GM23338 (cell line): ENCODE measurements at regions not wholly inside any gene's neighbourhood (a gene's known extent, or its start where the extent isn't known, plus 50 kb on each side); places are given as distances from the start of the nearest gene placed in this dataset.

Experiments used
- ATAC-seq: fragments of 200-7000 bp; cut with Tn5 transposase; 3 replicates; pipeline ENCODE4 v1.9.1; 2020
- DNase-seq: peaks from one replicate; pipeline ENCODE4 v3.0.0-alpha.2; 2015; ENCODE audit warnings: low spot score
- H2AFZ ChIP-seq: fragments of 200-600 bp; sonication (generic); 2 replicates; pipeline ENCODE4 v1.8.0; 2016; ENCODE audit warnings: antibody characterized with exemption, mild to moderate bottlenecking, moderate library complexity
- H3F3A ChIP-seq: fragments of 200-600 bp; sonication (generic); replicated peaks from 2 replicates; pipeline ENCODE4 v1.8.0; 2017; ENCODE audit warnings: antibody characterized with exemption, mixed run types, low read depth
- H3K27ac ChIP-seq: fragments of 200-600 bp; sonication (generic); 2 replicates; pipeline ENCODE4 v1.6.1; 2016; ENCODE audit warnings: low read depth
- H3K27me3 ChIP-seq: fragments of 200-600 bp; sonication (generic); 2 replicates; pipeline ENCODE4 v1.8.0; 2016; ENCODE audit warnings: mild to moderate bottlenecking, mixed run types, moderate library complexity; ENCODE audit not compliant: insufficient read depth
- H3K36me3 ChIP-seq: fragments of 200-600 bp; sonication (generic); 2 replicates; pipeline ENCODE4 v1.8.0; 2016; ENCODE audit warnings: mild to moderate bottlenecking; ENCODE audit not compliant: insufficient read depth
- H3K4me1 ChIP-seq: fragments of 200-600 bp; sonication (generic); 2 replicates; pipeline ENCODE4 v1.8.0; 2016; ENCODE audit warnings: mild to moderate bottlenecking, moderate library complexity; ENCODE audit not compliant: insufficient read depth
- H3K4me2 ChIP-seq: fragments of 200-600 bp; sonication (generic); 2 replicates; pipeline ENCODE4 v1.7.1; 2017; ENCODE audit warnings: mixed run types
- H3K4me3 ChIP-seq: fragments of 200-600 bp; sonication (generic); 2 replicates; pipeline ENCODE4 v1.6.1; 2016; ENCODE audit warnings: mixed run types
- H3K79me2 ChIP-seq: fragments of 200-600 bp; sonication (generic); replicated peaks from 2 replicates; pipeline ENCODE4 v1.8.0; 2017; ENCODE audit warnings: mild to moderate bottlenecking; ENCODE audit not compliant: insufficient read depth
- H3K9me2 ChIP-seq: fragments of 200-600 bp; sonication (generic); 2 replicates; pipeline ENCODE4 v1.8.0; 2017; ENCODE audit not compliant: insufficient read depth
- H4K20me1 ChIP-seq: fragments of 200-600 bp; sonication (generic); replicated peaks from 2 replicates; pipeline ENCODE4 v1.8.0; 2017; ENCODE audit warnings: mild to moderate bottlenecking; ENCODE audit not compliant: insufficient read depth
- H3K27ac Mint-ChIP-seq: 2 replicates; pipeline ENCODE4 v1.8.0; 2020; ENCODE audit warnings: inconsistent platforms, mild to moderate bottlenecking, moderate library complexity, mixed read lengths
- H3K27me3 Mint-ChIP-seq: 3 replicates; pipeline ENCODE4 v1.8.0; 2022; ENCODE audit warnings: low read depth, mild to moderate bottlenecking, moderate library complexity, mixed read lengths, inconsistent platforms; ENCODE audit not compliant: insufficient read depth, poor library complexity
- H3K36me3 Mint-ChIP-seq: 3 replicates; pipeline ENCODE4 v1.8.0; 2021; ENCODE audit warnings: low read depth, mild to moderate bottlenecking, inconsistent platforms, moderate library complexity, mixed read lengths
- H3K4me1 Mint-ChIP-seq: 3 replicates; pipeline ENCODE4 v1.8.0; 2020; ENCODE audit warnings: mild to moderate bottlenecking, inconsistent platforms, mixed read lengths
- H3K4me3 Mint-ChIP-seq: 3 replicates; pipeline ENCODE4 v1.8.0; 2021; ENCODE audit warnings: moderate library complexity, mild to moderate bottlenecking, inconsistent platforms, mixed read lengths
- H3K9me3 Mint-ChIP-seq: 3 replicates; pipeline ENCODE4 v1.8.0; 2020; ENCODE audit warnings: moderate library complexity, mild to moderate bottlenecking, inconsistent platforms, mixed read lengths
- CREB1 ChIP-seq: fragments of 250-450 bp; sonication (Bioruptor Pico); IDR thresholded peaks from 2 replicates; pipeline ENCODE4 v1.5.0; 2020; ENCODE audit warnings: low read depth, mild to moderate bottlenecking, moderate library complexity
- CTCF ChIP-seq, 2 experiments: fragments of 200-600 bp in 1 of 2; sonication (generic) in 1 of 2; conservative IDR thresholded peaks; 2 replicates each; pipeline versions ENCODE4 v1.5.1 to v1.6.1; 2016 to 2017; ENCODE audit warnings: antibody characterized with exemption in 2 of 2, low read depth in 2 of 2, mild to moderate bottlenecking in 2 of 2, moderate library complexity in 1 of 2
- ETS1 ChIP-seq: IDR thresholded peaks from 2 replicates; pipeline ENCODE4 v1.6.1; 2016; ENCODE audit warnings: antibody characterized with exemption
- EZH2phosphoT487 ChIP-seq: fragments of 200-600 bp; sonication (generic); IDR thresholded peaks from one replicate; pipeline ENCODE4 v1.8.1; 2018; ENCODE audit warnings: antibody characterized with exemption; ENCODE audit not compliant: unreplicated experiment
- NANOG ChIP-seq: IDR thresholded peaks from 2 replicates; pipeline ENCODE4 v1.6.1; 2016; ENCODE audit warnings: antibody characterized with exemption, borderline replicate concordance
- POLR2AphosphoS5 ChIP-seq: IDR thresholded peaks from 2 replicates; pipeline ENCODE4 v1.6.1; 2016; ENCODE audit warnings: antibody characterized with exemption, low read depth
- STAT1 ChIP-seq: IDR thresholded peaks from one replicate; pipeline ENCODE4 v1.6.1; 2016; ENCODE audit warnings: antibody characterized with exemption; ENCODE audit not compliant: unreplicated experiment
- ZNF114 ChIP-seq: fragments of 250-450 bp; sonication (Bioruptor Pico); IDR thresholded peaks from 2 replicates; pipeline ENCODE4 v1.5.0; 2020; ENCODE audit warnings: mild to moderate bottlenecking, moderate library complexity
- ZNF331 ChIP-seq: fragments of 250-450 bp; sonication (Bioruptor Pico); IDR thresholded peaks from 2 replicates; pipeline ENCODE4 v1.5.0; 2020; ENCODE audit warnings: low read depth, mild to moderate bottlenecking, moderate library complexity
- TF ChIP-seq, protein P1 (sequence below): IDR thresholded peaks from one replicate; pipeline ENCODE4 v1.6.1; 2018; ENCODE audit warnings: antibody characterized with exemption; ENCODE audit not compliant: unreplicated experiment

- Histone ChIP-seq H2AFZ (no peak overlapping the region), H4K20me1 (no peaks in the 10 kb centered on the region), H3K27ac (no peak overlapping the region), H3K27me3 (no peaks in the 10 kb centered on the region), H3K79me2 (no peaks in the 10 kb centered on the region), H3K4me3 (no peak overlapping the region), H3K4me1 (no peaks in the 10 kb centered on the region), H3F3A (no peaks in the 10 kb centered on the region), H3K4me2 (no peak overlapping the region), H3K36me3 (no peaks in the 10 kb centered on the region), H3K9me2 (no peaks in the 10 kb centered on the region)
- no peak for ATAC-seq
- TF ChIP-seq CREB1 (CRISPR knock-in tag) = no peak
- TF ChIP-seq CTCF (conservative IDR thresholded peaks at IDR 0.05; ENCODE audit: low read depth in 2 of 2) = no peak
- TF ChIP-seq ETS1 = no peak
- no peak for TF ChIP-seq STAT1
- no peak for TF ChIP-seq POLR2AphosphoS5
- no peak for TF ChIP-seq NANOG
- Mint-ChIP-seq H3K4me1 (peaks cover 12% of the 10 kb centered on the region; the same call in 2 of the 3 replicates), H3K27me3 (peaks cover 19% of the 10 kb centered on the region), H3K9me3 (no peaks in the 10 kb centered on the region; the same call in 1 of the 3 replicates), H3K4me3 (no peak overlapping the region), H3K36me3 (no peaks in the 10 kb centered on the region), H3K27ac (no peak overlapping the region)
- no peak for DNase-seq
These were observed 298.6 kb downstream of the CDH26 start for GRCh38 chr20:60256811-60257210.

DNA sequence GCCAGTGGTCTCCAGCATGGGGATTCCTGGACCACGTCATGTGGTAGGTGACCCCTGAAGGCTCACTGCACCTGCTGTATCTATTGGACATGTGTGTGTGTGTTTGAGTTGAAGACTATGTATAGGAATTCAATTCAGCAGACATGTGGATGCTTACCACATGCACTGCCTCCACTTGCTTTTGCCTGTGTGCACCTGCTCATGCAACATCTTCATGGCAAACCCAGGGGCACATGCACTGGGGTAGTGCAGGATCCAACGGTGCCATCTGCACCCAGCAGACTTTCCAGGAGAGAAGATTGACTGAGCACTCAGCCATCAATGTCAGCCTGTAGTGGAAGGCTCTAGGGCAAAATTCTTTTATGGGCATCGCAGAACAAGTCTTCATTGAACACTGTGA, 299.4 kb downstream of the CDH26 start:
- H3K4me1 Mint-ChIP-seq = peaks cover 12% of the 10 kb centered on the region; the same call in 2 of the 3 replicates
- TF ChIP-seq POLR2AphosphoS5 (no peak), ZNF114 (CRISPR knock-in tag) (no peak), ZNF331 (CRISPR knock-in tag) (no peak), CTCF (conservative IDR thresholded peaks at IDR 0.05; ENCODE audit: low read depth in 2 of 2) (no peak), EZH2phosphoT487 (no peak), NANOG (no peak)
- TF ChIP-seq, protein P1, sequence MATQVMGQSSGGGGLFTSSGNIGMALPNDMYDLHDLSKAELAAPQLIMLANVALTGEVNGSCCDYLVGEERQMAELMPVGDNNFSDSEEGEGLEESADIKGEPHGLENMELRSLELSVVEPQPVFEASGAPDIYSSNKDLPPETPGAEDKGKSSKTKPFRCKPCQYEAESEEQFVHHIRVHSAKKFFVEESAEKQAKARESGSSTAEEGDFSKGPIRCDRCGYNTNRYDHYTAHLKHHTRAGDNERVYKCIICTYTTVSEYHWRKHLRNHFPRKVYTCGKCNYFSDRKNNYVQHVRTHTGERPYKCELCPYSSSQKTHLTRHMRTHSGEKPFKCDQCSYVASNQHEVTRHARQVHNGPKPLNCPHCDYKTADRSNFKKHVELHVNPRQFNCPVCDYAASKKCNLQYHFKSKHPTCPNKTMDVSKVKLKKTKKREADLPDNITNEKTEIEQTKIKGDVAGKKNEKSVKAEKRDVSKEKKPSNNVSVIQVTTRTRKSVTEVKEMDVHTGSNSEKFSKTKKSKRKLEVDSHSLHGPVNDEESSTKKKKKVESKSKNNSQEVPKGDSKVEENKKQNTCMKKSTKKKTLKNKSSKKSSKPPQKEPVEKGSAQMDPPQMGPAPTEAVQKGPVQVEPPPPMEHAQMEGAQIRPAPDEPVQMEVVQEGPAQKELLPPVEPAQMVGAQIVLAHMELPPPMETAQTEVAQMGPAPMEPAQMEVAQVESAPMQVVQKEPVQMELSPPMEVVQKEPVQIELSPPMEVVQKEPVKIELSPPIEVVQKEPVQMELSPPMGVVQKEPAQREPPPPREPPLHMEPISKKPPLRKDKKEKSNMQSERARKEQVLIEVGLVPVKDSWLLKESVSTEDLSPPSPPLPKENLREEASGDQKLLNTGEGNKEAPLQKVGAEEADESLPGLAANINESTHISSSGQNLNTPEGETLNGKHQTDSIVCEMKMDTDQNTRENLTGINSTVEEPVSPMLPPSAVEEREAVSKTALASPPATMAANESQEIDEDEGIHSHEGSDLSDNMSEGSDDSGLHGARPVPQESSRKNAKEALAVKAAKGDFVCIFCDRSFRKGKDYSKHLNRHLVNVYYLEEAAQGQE = no peak

More for the DNA sequence above, 299.4 kb downstream of the CDH26 start:
- Histone ChIP-seq H3K79me2 (no peaks in the 10 kb centered on the region), H4K20me1 (no peaks in the 10 kb centered on the region), H3K4me2 (no peak overlapping the region), H3K27me3 (no peaks in the 10 kb centered on the region), H3K4me1 (no peaks in the 10 kb centered on the region), H3K9me2 (no peaks in the 10 kb centered on the region), H3F3A (no peaks in the 10 kb centered on the region), H3K27ac (no peak overlapping the region), H2AFZ (no peak overlapping the region), H3K4me3 (no peak overlapping the region), H3K36me3 (no peaks in the 10 kb centered on the region)
- DNase-seq = no peak
- ATAC-seq = no peak
- H3K4me3 Mint-ChIP-seq = no peak overlapping the region
- no peaks in the 10 kb centered on the region; the same call in 1 of the 3 replicates for H3K9me3 Mint-ChIP-seq
- no peak overlapping the region for H3K27ac Mint-ChIP-seq
- no peaks in the 10 kb centered on the region for H3K36me3 Mint-ChIP-seq
- H3K27me3 Mint-ChIP-seq = peaks cover 17% of the 10 kb centered on the region
